Thoracic aorta (tissue), 2 donors: ENCODE measurements at regions not wholly inside any gene's neighbourhood (a gene's known extent, or its start where the extent isn't known, plus 50 kb on each side); places are given as distances from the start of the nearest gene placed in this dataset.
"Not testable (repeated sequence)": the region's sequence is repeated elsewhere in the genome, so short reads cannot be mapped to it uniquely, and the experiment has no call there.

Source experiments
- ATAC-seq: fragments of 150-250 bp; one replicate; pipeline ENCODE4 v1.8.0; 2017; ENCODE audit warnings: low read depth; ENCODE audit not compliant: insufficient number of reproducible peaks, low FRiP score
- DNase-seq: peaks from one replicate; pipeline ENCODE4 v3.0.0-alpha.2; 2020; ENCODE audit warnings: low spot score
- H3K27ac ChIP-seq, 2 donors: fragments of 200-600 bp; sonication (generic); 1 replicate in 1 of 2; 2 replicates in 1 of 2; pipeline ENCODE4 v1.5.1; 2016; ENCODE audit warnings: mild to moderate bottlenecking in 2 of 2, moderate library complexity in 2 of 2
- H3K27me3 ChIP-seq: fragments of 200-600 bp; sonication (generic); replicated peaks from 2 replicates; pipeline ENCODE4 v1.6.0; 2016; ENCODE audit warnings: mild to moderate bottlenecking; ENCODE audit not compliant: insufficient read depth
- H3K36me3 ChIP-seq: fragments of 200-600 bp; sonication (generic); one replicate; pipeline ENCODE4 v1.5.1; 2016
- H3K4me1 ChIP-seq, 2 donors: fragments of 200-600 bp; sonication (generic); 1 replicate in 1 of 2; 2 replicates in 1 of 2; pipeline versions ENCODE4 v1.5.1 to v1.6.0; 2016; ENCODE audit warnings: low read depth in 2 of 2, mild to moderate bottlenecking in 1 of 2; ENCODE audit not compliant: control insufficient read depth in 1 of 2
- H3K4me3 ChIP-seq: fragments of 200-600 bp; sonication (generic); 2 replicates; pipeline ENCODE4 v1.5.1; 2016; ENCODE audit warnings: mild to moderate bottlenecking
- H3K9me3 ChIP-seq: fragments of 200-600 bp; sonication (generic); 2 replicates; pipeline ENCODE4 v1.5.1; 2016
- TF ChIP-seq, protein P1 (sequence below): fragments of 200-600 bp; sonication (generic); IDR thresholded peaks from one replicate; pipeline ENCODE4 v1.5.1; 2019; ENCODE audit warnings: antibody characterized with exemption

DNA sequence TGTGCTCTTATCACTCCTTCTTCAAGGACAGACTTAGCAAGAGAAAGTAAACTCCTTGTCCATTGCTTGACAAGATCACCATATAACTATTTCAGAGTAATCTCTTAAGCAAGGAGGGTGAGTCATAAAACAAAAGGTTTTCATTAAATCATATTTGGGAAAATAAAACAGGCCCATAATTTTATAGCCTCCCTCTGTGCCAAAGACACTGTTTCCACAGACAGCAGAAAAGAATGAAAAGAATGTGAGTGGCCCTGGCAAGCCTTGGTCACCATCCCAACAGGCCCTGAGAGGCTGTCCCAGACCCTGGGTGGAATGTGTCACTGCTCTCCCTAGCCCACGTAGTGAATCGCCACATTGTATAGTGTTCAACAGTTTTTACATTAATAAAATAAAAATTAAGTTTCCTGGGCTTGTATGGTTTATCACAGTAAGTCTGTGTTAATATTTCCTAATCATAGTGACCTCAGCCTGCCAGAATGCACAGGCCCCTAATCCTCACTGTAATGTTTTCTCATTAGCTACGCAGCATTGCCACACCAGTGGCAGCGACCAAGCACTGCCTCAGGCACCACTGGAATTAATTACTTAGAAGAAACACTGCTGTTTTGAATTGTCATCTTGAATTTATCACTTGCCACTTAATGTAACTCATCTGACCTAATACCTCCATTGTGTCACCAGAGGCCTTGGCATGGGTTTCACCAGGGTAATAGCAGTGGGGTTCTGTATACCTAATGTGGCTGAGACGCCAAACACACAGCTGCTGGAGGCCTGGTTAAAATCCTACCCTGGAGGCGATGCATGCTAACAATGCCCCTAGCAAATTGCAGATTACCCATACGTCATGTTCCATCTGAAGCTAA, 401.9 kb downstream of the LNPK start:
- ATAC-seq = no peak
- DNase-seq = no peak
- H3K4me3 ChIP-seq = no peak overlapping the region
- no peaks in the 10 kb centered on the region for H3K36me3 ChIP-seq
- no peaks in the 10 kb centered on the region for H3K9me3 ChIP-seq
- TF ChIP-seq, protein P1, sequence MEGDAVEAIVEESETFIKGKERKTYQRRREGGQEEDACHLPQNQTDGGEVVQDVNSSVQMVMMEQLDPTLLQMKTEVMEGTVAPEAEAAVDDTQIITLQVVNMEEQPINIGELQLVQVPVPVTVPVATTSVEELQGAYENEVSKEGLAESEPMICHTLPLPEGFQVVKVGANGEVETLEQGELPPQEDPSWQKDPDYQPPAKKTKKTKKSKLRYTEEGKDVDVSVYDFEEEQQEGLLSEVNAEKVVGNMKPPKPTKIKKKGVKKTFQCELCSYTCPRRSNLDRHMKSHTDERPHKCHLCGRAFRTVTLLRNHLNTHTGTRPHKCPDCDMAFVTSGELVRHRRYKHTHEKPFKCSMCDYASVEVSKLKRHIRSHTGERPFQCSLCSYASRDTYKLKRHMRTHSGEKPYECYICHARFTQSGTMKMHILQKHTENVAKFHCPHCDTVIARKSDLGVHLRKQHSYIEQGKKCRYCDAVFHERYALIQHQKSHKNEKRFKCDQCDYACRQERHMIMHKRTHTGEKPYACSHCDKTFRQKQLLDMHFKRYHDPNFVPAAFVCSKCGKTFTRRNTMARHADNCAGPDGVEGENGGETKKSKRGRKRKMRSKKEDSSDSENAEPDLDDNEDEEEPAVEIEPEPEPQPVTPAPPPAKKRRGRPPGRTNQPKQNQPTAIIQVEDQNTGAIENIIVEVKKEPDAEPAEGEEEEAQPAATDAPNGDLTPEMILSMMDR = no peak
- H3K4me1 ChIP-seq = no peaks in the 10 kb centered on the region
- no peak overlapping the region for H3K27ac ChIP-seq
- H3K27me3 ChIP-seq = no peaks in the 10 kb centered on the region

DNA sequence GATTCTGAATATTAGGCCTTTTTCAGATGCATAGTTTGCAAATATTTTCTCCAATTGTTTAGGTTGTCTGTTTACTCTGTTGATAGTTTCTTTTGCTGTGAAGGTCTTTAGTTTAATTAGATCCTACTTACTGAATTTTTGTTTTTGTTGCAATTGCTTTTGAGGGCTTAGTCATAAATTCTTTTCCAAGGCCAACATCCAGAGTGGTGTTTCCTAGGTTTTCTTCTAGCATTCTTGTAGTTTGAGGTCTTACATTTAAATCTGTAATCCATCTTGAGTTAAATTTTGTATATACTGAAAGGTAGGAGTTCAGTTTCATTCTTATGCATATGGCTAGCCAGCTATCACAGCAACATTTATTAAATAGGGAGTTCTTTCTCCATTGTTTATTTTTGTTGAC, 404.8 kb downstream of the LNPK start:
- no peak for ATAC-seq
- TF ChIP-seq, protein P1 = no peak

DNA sequence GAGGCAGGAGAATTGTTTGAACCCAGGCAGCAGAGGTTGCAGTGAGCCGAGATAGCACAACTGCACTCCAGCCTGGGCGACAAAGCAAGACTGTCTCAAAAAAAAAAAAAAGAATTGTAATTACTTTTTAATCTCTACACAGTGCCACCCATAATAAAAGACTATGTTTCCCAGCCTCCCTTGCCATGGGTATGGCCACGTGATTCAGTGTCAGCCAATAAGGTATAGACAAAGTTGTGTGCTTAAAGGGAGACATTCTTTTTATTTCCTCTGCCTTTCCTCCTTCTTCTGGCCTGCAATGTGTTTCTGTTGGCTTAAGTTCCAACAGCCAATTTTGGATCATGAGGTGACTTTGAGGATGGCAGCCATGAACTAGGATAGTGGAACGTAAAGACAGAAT, 406.9 kb downstream of the LNPK start:
- Histone ChIP-seq H3K9me3 (no peaks in the 10 kb centered on the region), H3K4me3 (no peak overlapping the region), H3K36me3 (no peaks in the 10 kb centered on the region), H3K27me3 (no peaks in the 10 kb centered on the region), H3K27ac (no peak overlapping the region), H3K4me1 (no peaks in the 10 kb centered on the region)
- TF ChIP-seq, protein P1 = no peak
- ATAC-seq (no peak), DNase-seq (no peak)

More for the DNA sequence above, 404.8 kb downstream of the LNPK start:
- H3K4me3 ChIP-seq = no peak overlapping the region
- H3K9me3 ChIP-seq = no peaks in the 10 kb centered on the region
- no peaks in the 10 kb centered on the region for H3K36me3 ChIP-seq
- no peaks in the 10 kb centered on the region for H3K27me3 ChIP-seq
- no peaks in the 10 kb centered on the region for H3K4me1 ChIP-seq
- no peak for DNase-seq
- H3K27ac ChIP-seq = no peak overlapping the region

GRCh38 chr2:175593686-175594525, 408.2 kb downstream of the LNPK start:
- not testable (repeated sequence) for H3K36me3 ChIP-seq, ATAC-seq, H3K4me3 ChIP-seq, DNase-seq, H3K27me3 ChIP-seq, H3K27ac ChIP-seq, H3K9me3 ChIP-seq, H3K4me1 ChIP-seq

DNA sequence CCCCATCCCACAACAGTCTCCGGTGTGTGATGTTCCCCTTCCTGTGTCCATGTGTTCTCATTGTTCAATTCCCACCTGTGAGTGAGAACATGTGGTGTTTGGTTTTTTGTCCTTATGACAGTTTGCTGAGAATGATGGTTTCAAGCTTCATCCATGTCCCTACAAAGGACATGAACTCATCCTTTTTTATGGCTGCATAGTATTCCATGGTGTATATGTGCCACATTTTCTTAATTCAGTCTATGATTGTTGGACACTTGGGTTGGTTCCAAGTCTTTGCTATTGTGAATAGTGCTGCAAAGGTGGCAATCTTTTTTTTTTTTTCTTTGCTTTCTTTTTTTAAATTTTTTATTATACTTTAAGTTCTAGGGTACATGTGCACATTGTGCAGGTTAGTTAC, 406.7 kb upstream of the ATP5MC3 start:
- not testable (repeated sequence) for ATAC-seq, H3K27ac ChIP-seq, DNase-seq, H3K36me3 ChIP-seq, H3K4me1 ChIP-seq, H3K27me3 ChIP-seq, H3K4me3 ChIP-seq, H3K9me3 ChIP-seq

DNA sequence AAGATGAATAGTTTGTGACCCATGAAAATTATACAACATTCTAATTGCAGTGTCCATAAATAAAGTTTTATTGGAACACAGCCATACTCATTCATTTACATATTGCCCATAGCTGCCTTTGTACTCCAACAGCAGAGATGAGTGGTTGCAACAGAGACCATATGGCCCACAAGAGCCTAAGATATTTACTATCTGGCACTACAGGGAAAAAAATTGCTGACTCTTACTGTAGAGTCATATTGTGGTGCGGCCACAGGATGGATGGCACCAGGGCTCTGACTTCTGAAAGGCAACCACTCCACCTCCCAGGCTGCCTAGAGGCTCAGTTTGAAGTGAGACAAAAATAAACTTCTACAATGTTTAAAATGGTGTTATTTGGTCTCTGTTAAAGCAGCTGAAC, 404.0 kb upstream of the ATP5MC3 start:
- no peak for ATAC-seq

More for the DNA sequence above, 404.0 kb upstream of the ATP5MC3 start:
- Histone ChIP-seq H3K4me3 (no peak overlapping the region), H3K4me1 (no peaks in the 10 kb centered on the region), H3K9me3 (no peaks in the 10 kb centered on the region), H3K27ac (no peak overlapping the region), H3K27me3 (no peaks in the 10 kb centered on the region), H3K36me3 (no peaks in the 10 kb centered on the region)
- TF ChIP-seq, protein P1 = no peak
- DNase-seq = no peak
